Retinal pigment epithelial cell (primary cell): ENCODE measurements at regions not wholly inside any gene's neighbourhood (a gene's known extent, or its start where the extent isn't known, plus 50 kb on each side); places are given as distances from the start of the nearest gene placed in this dataset.

Experiments used
- DNase-seq: peaks from one replicate; pipeline ENCODE4 v3.0.0-alpha.2; 2010; ENCODE audit warnings: low read depth
- H3K4me3 ChIP-seq: 2 replicates; pipeline ENCODE4 v1.5.1; 2011; ENCODE audit warnings: mild to moderate bottlenecking, low read length, control low read depth, moderate library complexity
- CTCF ChIP-seq: conservative IDR thresholded peaks from 2 replicates; pipeline ENCODE4 v1.5.1; 2011; ENCODE audit warnings: low read depth, low read length, control low read depth, inconsistent platforms

- TF ChIP-seq CTCF, result no peak
- no peak overlapping the region for H3K4me3 ChIP-seq
- DNase-seq, result no peak
These were observed 244.8 kb downstream of the DCDC2C start for GRCh38 chr2:3948191-3948590.

DNA sequence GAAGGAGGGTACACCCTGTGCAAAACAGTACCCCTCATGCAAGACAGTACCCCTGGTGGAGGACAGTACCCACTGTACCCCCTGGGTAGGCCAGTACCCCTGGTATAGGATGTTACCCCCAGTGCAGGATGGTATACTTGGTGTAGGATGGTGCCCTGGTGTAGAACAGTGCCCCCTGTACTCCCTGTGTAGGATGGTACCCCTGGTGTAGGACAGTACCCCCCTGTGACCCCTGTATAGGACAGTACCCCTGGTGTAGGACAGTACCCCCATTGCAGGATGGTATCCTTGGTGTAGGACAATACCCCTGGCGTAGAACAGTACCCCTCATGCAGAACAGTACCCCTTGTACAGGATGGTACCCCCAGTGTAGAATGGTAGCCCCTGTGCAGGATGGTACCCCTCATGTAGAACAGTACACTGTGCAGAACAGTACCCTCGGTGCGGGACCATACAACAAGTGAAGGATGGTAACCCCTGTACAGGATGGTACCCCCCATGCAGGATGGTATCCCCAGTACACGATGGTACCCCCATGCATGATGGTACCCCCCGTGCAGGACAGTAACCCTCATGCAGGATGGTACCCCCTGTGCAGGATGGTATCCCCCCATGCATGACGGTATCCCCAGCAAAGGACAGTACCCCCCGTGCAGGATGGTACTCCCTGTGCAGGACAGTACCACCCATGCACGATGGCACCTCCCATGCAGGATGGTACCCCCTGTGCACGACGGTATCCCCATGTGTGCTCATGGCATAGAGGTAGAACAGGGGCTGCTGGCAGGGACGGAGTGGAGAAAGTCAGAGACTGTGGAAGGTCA, 248.0 kb downstream of the DCDC2C start:
- H3K4me3 ChIP-seq, result no peak overlapping the region
- DNase-seq, result no peak
- TF ChIP-seq CTCF, result no peak

GRCh38 chr2:3952866-3953516, 249.6 kb downstream of the DCDC2C start:
- DNase-seq, result no peak
- TF ChIP-seq CTCF, result no peak
- H3K4me3 ChIP-seq, result no peak overlapping the region

GRCh38 chr2:3954261-3954660, 250.9 kb downstream of the DCDC2C start:
- no peak overlapping the region for H3K4me3 ChIP-seq
- no peak for TF ChIP-seq CTCF
- no peak for DNase-seq

DNA sequence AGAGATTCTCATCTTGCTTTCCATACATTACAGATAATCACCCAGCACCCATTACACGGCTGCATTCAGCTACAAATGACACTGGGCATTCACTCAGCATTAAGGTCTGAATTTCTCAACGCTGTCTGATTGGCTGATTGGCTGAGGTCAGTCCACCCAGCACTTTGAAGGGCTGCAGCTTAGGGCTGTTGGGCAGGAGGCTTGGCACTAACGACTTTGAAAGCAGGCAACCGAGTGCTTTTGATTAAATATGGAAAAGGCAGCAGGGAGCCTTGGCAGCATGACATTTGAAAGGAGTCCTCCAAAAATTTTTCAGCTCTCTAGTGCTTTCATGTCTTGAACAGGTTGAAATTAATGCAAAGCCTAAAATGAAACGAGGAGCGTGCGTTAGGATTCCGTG, 253.0 kb downstream of the DCDC2C start:
- TF ChIP-seq CTCF, result no peak
- DNase-seq, result no peak
- H3K4me3 ChIP-seq, result no peak overlapping the region

- DNase-seq, result no peak
- H3K4me3 ChIP-seq, result no peak overlapping the region
- TF ChIP-seq CTCF, result no peak
These were observed 253.5 kb downstream of the DCDC2C start for GRCh38 chr2:3956892-3957291.

DNA sequence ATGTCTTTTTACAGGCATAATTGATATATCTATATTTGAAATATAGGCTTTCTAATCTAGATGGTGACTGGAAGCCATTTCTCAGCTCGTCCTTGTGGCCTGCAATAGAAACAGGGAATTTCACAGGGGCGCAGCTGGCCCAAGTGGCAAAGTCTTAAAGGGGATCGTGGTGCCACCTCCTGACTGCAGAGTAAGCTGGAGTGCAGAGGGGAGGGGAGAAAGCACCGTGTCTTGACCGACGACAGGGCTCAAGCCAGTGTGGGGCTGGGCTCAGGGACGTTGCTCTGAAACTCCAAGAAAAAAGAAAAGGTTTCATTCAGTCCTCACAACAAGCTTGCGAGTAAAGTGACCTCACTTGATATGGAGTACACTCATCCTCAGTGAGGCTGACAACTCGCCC, 255.1 kb downstream of the DCDC2C start:
- TF ChIP-seq CTCF, result no peak
- DNase-seq, result no peak
- no peak overlapping the region for H3K4me3 ChIP-seq
